ENCODE measurements at regions not wholly inside any gene's neighbourhood (a gene's known extent, or its start where the extent isn't known, plus 50 kb on each side); places are given as distances from the start of the nearest gene placed in this dataset.

DNA sequence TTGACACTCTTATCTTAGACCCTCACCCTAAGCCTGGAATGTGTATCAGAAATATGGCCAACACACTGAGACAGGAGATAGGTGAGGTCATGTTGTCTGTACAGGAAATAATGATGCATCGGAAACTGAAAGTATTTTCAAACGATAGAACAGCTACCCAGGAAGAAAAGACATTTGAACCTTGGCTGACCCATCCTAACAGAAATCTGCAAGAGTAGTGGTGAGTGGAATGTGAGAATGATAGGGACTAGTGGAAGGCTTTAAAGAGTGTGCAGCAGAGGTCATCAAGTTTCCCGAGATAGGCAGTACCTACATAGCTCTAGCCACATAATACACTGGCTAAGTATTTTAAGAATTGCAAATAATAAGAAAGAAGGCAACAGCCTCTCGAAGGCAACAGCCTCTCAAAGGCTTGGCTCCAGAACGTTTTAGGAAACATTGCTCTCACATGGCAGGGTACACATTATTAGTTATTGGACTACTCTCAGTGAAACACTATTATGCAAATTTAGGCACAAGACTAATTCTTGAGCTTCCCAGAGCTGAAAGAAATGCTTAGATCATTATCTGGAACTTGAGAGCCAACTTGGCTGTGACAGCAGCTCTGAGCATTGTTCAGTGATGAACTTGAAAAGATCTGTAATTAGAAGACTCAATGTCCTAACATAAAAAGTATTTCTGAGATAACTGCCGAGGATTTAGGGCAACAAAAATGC is 133.1 kb upstream of the FBXL7 start (continued):
- TF ChIP-seq ZBTB7A (IDR thresholded peaks at IDR 0.05; ENCODE audit: borderline replicate concordance, control insufficient read depth, low read depth, low read length) (no peak), ZBTB1 (CRISPR knock-in tag; IDR thresholded peaks at IDR 0.05; ENCODE audit: borderline replicate concordance, low read depth) (no peak), ZNF24 (IDR thresholded peaks at IDR 0.05) (no peak), ZNF324 (CRISPR knock-in tag; IDR thresholded peaks at IDR 0.05) (no peak), FOXJ2 (tag; IDR thresholded peaks at IDR 0.05) (no peak)

DNA sequence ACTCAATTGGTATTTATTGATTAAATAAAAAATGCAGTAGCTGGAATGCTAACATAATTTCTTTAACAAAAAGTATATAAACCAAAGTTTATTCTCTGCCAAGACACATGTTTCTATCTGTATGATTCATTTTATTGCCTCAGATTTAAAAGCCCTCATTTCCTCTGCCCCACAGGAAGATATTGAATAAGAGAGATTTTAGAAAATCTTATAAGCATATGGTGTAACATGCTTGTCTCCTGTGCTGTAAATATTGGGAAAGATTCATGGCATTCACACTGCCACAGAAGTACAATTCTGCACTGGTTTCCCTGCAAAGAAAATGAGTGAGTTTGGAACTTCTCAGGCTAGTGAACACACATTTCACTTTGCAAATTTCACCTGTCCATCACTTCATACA is 134.9 kb upstream of the FBXL7 start:
- H3K9ac ChIP-seq (ENCODE audit: insufficient read depth in 1 of 2, low read depth in 2 of 2, low read length in 2 of 2): no peak overlapping the region
- no peak for ATAC-seq
- no peaks in the 10 kb centered on the region for H3K27me3 ChIP-seq (ENCODE audit: control insufficient read depth in 2 of 2, insufficient read depth in 2 of 2, low read length in 2 of 2)
- H3K9me1 ChIP-seq (ENCODE audit: control insufficient read depth, insufficient read depth, low read length): no peaks in the 10 kb centered on the region
- no TSS peak for BruUV-seq (replicated peaks)
- no peaks in the 10 kb centered on the region for H3K4me1 ChIP-seq (replicated peaks in 1 of 2; ENCODE audit: control insufficient read depth in 2 of 2, insufficient read depth in 2 of 2, low read length in 2 of 2)
- no peaks in the 10 kb centered on the region for H3K79me2 ChIP-seq (ENCODE audit: control insufficient read depth, insufficient read depth, low read length)
- in situ Hi-C loops (cut with MboI) (no loop called here), intact Hi-C loops (cut with micrococcal nuclease) (no loop called here)
- no peak overlapping the region for H2AFZ ChIP-seq (ENCODE audit: low read depth, low read length)
- H3K4me2 ChIP-seq (ENCODE audit: insufficient read depth, low read length): no peak overlapping the region
- no peaks in the 10 kb centered on the region for H3K36me3 ChIP-seq (ENCODE audit: control insufficient read depth, insufficient read depth, low read length)
- peaks cover 2% of the 10 kb centered on the region for H3K9me3 ChIP-seq (replicated peaks; ENCODE audit: control insufficient read depth, insufficient read depth, low read depth, low read length)
- TF ChIP-seq FOXJ2 (tag; IDR thresholded peaks at IDR 0.05): no peak
- no peaks in the 10 kb centered on the region for H4K20me1 ChIP-seq (replicated peaks; ENCODE audit: control insufficient read depth, insufficient read depth, low read length)
- ChIA-PET CTCF (ENCODE audit: low intra/inter-chr PET ratio) (no interaction called here), POLR2A (no interaction called here)
- H3K27ac ChIP-seq (ENCODE audit: extremely low read depth, low read depth, low read length): no peak overlapping the region
- H3K4me3 ChIP-seq: no peak overlapping the region
- no peak for FAIRE-seq
- no peak for DNase-seq (ENCODE audit: extremely low read depth in 1 of 4, low spot score in 3 of 4)

DNA sequence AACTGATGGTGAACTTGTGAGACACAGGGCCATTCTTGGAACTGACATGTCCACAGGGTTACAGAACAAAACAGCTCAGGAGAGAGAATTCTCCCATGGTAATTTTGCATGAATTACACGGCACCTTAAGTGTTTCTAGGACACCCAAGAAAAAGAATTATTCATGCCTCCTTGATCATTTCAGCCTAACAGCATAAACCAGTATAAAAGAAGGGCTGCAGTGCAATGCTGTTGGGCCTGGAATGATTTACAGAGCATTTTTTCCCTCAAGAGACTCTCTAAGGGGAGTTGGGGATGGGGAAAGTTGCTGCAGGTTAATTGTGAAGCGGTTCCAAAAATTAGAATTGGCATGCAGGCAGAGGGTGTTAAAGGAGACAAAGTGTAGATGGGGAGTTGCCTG is 136.4 kb upstream of the FBXL7 start:
- Histone ChIP-seq H2AFZ (ENCODE audit: low read depth, low read length) (no peak overlapping the region), H3K9ac (ENCODE audit: insufficient read depth in 1 of 2, low read depth in 2 of 2, low read length in 2 of 2) (no peak overlapping the region), H3K79me2 (ENCODE audit: control insufficient read depth, insufficient read depth, low read length) (no peaks in the 10 kb centered on the region), H3K9me1 (ENCODE audit: control insufficient read depth, insufficient read depth, low read length) (no peaks in the 10 kb centered on the region), H4K20me1 (replicated peaks; ENCODE audit: control insufficient read depth, insufficient read depth, low read length) (no peaks in the 10 kb centered on the region), H3K4me3 (no peak overlapping the region), H3K27me3 (ENCODE audit: control insufficient read depth in 2 of 2, insufficient read depth in 2 of 2, low read length in 2 of 2) (no peaks in the 10 kb centered on the region), H3K9me3 (replicated peaks; ENCODE audit: control insufficient read depth, insufficient read depth, low read depth, low read length) (peaks cover 2% of the 10 kb centered on the region), H3K27ac (ENCODE audit: extremely low read depth, low read depth, low read length) (no peak overlapping the region), H3K36me3 (ENCODE audit: control insufficient read depth, insufficient read depth, low read length) (no peaks in the 10 kb centered on the region), H3K4me2 (ENCODE audit: insufficient read depth, low read length) (no peak overlapping the region), H3K4me1 (replicated peaks in 1 of 2; ENCODE audit: control insufficient read depth in 2 of 2, insufficient read depth in 2 of 2, low read length in 2 of 2) (no peaks in the 10 kb centered on the region)
- FAIRE-seq (no peak), DNase-seq (ENCODE audit: extremely low read depth in 1 of 4, low spot score in 3 of 4) (no peak), ATAC-seq (no peak)
- 0% methylated on average over 2 of the region's 2 CpGs for WGBS (ENCODE audit: insufficient coverage, low coverage, missing lambda C conversion rate)
- intact Hi-C loops (cut with micrococcal nuclease): no loop called here
- in situ Hi-C loops (cut with MboI): no loop called here
- ChIA-PET CTCF (ENCODE audit: low intra/inter-chr PET ratio) (no interaction called here), POLR2A (no interaction called here)
- no TSS peak for BruUV-seq (replicated peaks)
- TF ChIP-seq, protein P1, sequence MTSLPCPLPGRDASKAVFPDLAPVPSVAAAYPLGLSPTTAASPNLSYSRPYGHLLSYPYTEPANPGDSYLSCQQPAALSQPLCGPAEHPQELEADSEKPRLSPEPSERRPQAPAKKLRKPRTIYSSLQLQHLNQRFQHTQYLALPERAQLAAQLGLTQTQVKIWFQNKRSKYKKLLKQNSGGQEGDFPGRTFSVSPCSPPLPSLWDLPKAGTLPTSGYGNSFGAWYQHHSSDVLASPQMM (CRISPR knock-in tag; IDR thresholded peaks at IDR 0.05): no peak
- TF ChIP-seq, protein P2, sequence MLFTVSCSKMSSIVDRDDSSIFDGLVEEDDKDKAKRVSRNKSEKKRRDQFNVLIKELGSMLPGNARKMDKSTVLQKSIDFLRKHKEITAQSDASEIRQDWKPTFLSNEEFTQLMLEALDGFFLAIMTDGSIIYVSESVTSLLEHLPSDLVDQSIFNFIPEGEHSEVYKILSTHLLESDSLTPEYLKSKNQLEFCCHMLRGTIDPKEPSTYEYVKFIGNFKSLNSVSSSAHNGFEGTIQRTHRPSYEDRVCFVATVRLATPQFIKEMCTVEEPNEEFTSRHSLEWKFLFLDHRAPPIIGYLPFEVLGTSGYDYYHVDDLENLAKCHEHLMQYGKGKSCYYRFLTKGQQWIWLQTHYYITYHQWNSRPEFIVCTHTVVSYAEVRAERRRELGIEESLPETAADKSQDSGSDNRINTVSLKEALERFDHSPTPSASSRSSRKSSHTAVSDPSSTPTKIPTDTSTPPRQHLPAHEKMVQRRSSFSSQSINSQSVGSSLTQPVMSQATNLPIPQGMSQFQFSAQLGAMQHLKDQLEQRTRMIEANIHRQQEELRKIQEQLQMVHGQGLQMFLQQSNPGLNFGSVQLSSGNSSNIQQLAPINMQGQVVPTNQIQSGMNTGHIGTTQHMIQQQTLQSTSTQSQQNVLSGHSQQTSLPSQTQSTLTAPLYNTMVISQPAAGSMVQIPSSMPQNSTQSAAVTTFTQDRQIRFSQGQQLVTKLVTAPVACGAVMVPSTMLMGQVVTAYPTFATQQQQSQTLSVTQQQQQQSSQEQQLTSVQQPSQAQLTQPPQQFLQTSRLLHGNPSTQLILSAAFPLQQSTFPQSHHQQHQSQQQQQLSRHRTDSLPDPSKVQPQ (CRISPR knock-in tag; IDR thresholded peaks at IDR 0.05; ENCODE audit: borderline replicate concordance): no peak
- TF ChIP-seq, protein P3, sequence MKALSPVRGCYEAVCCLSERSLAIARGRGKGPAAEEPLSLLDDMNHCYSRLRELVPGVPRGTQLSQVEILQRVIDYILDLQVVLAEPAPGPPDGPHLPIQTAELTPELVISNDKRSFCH (CRISPR knock-in tag; IDR thresholded peaks at IDR 0.05): no peak
- TF ChIP-seq, protein P3 (tag; IDR thresholded peaks at IDR 0.05): no peak

Measured in K562 (cell line).